Effector memory CD4-positive, alpha-beta T cell (primary cell): ENCODE measurements at regions not wholly inside any gene's neighbourhood (a gene's known extent, or its start where the extent isn't known, plus 50 kb on each side); places are given as distances from the start of the nearest gene placed in this dataset.

Source experiments
- DNase-seq, 3 donors: peaks; one replicate each; pipeline ENCODE4 v3.0.0-alpha.2; 2020
- H3K27ac ChIP-seq: 2 replicates; pipeline ENCODE4 v1.7.0; 2013; ENCODE audit warnings: mild to moderate bottlenecking, low read length, moderate library complexity; ENCODE audit not compliant: insufficient read depth, poor library complexity, severe bottlenecking
- H3K27me3 ChIP-seq: replicated peaks from 2 replicates; pipeline ENCODE4 v1.7.0; 2013; ENCODE audit warnings: mild to moderate bottlenecking, low read length; ENCODE audit not compliant: insufficient read depth, control insufficient read depth, poor library complexity, severe bottlenecking
- H3K36me3 ChIP-seq: 2 replicates; pipeline ENCODE4 v1.7.0; 2013; ENCODE audit warnings: mild to moderate bottlenecking, low read length, moderate library complexity; ENCODE audit not compliant: control insufficient read depth, insufficient read depth
- H3K4me1 ChIP-seq: 2 replicates; pipeline ENCODE4 v1.7.0; 2013; ENCODE audit warnings: low read length, mild to moderate bottlenecking; ENCODE audit not compliant: control insufficient read depth, insufficient read depth, poor library complexity, severe bottlenecking
- H3K4me3 ChIP-seq: 2 replicates; pipeline ENCODE4 v1.7.0; 2013; ENCODE audit warnings: low read length, low read depth, mild to moderate bottlenecking; ENCODE audit not compliant: insufficient read depth, poor library complexity, severe bottlenecking
- H3K9me3 ChIP-seq: 2 replicates; pipeline ENCODE4 v1.7.0; 2013; ENCODE audit warnings: mild to moderate bottlenecking, low read length, moderate library complexity; ENCODE audit not compliant: control insufficient read depth

DNA sequence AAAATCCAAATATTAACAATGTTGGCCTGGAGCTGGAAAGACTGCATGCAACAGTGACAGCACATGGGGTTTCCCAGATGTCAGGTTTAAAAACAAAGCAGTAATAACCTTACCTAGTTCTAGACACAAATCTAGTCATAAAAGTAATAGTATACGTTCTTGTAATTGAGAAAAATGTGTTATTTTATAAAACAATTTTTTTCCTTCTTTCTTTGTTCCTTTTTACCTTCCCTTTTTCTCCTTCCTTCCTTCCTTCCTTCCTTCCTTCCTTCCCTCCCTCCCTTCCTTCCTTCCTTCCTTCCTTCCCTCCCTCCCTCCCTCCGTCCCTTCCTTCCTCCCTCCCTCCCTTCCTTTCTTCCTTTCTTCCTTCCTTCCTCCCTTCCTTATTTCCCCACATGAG, 242.7 kb upstream of the PDE10A start:
- DNase-seq = no peak
- Histone ChIP-seq H3K4me3 (no peak overlapping the region), H3K4me1 (no peaks in the 10 kb centered on the region)

GRCh38 chr6:165900970-165901369, 237.9 kb upstream of the PDE10A start:
- no peaks in the 10 kb centered on the region for H3K4me1 ChIP-seq
- no peaks in the 10 kb centered on the region for H3K36me3 ChIP-seq
- H3K4me3 ChIP-seq = no peak overlapping the region
- peaks cover 2% of the 10 kb centered on the region for H3K27me3 ChIP-seq
- DNase-seq = no peak
- no peak overlapping the region for H3K27ac ChIP-seq
- H3K9me3 ChIP-seq = no peaks in the 10 kb centered on the region

More for the DNA sequence above, 242.7 kb upstream of the PDE10A start:
- no peaks in the 10 kb centered on the region for H3K36me3 ChIP-seq
- peaks cover 2% of the 10 kb centered on the region for H3K27me3 ChIP-seq
- H3K27ac ChIP-seq = no peak overlapping the region
- no peaks in the 10 kb centered on the region for H3K9me3 ChIP-seq

GRCh38 chr6:165899611-165900010, 236.6 kb upstream of the PDE10A start:
- Histone ChIP-seq H3K4me1 (no peaks in the 10 kb centered on the region), H3K36me3 (no peaks in the 10 kb centered on the region), H3K9me3 (no peaks in the 10 kb centered on the region), H3K4me3 (no peak overlapping the region), H3K27ac (no peak overlapping the region), H3K27me3 (peaks cover 2% of the 10 kb centered on the region)
- DNase-seq = no peak

GRCh38 chr6:165895421-165896165, 232.6 kb upstream of the PDE10A start:
- DNase-seq = no peak
- no peaks in the 10 kb centered on the region for H3K9me3 ChIP-seq
- no peaks in the 10 kb centered on the region for H3K36me3 ChIP-seq
- H3K27me3 ChIP-seq = no peaks in the 10 kb centered on the region
- no peak overlapping the region for H3K4me3 ChIP-seq
- no peaks in the 10 kb centered on the region for H3K4me1 ChIP-seq
- no peak overlapping the region for H3K27ac ChIP-seq

DNA sequence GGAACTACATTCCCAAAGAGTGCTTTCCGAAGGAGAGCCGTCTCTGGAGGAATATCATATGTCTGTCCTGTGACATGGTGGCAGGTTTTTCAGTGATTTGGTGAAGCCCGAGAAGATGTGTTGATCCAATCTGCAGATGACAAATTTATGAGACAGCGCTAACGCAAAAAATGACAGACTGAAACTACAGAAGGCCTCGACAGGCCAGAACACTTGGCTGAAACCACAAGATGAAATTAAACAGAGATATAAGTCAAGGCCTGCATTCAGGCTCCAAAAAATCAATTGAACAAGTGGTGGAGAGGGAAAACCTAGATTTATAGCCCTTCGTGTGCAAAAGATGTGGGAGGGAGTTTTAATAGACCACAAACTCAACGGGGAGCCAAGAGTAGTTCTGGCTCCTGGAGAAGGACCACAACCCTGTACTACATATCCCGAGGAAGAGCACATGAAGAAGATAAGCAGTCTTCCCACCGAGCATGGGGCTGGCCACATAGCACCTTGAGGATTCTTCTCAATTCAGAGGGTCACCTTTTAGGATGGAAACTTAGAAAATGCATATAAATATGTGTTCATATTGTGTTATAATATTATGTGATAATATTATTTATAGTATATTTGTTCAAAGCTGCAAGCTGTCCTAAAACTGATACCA, 231.3 kb upstream of the PDE10A start:
- Histone ChIP-seq H3K27ac (no peak overlapping the region), H3K4me3 (no peak overlapping the region), H3K36me3 (no peaks in the 10 kb centered on the region), H3K9me3 (no peaks in the 10 kb centered on the region), H3K27me3 (no peaks in the 10 kb centered on the region), H3K4me1 (no peaks in the 10 kb centered on the region)
- no peak for DNase-seq

GRCh38 chr6:165893431-165893830, 230.4 kb upstream of the PDE10A start:
- no peak for DNase-seq
- Histone ChIP-seq H3K4me3 (no peak overlapping the region), H3K27me3 (no peaks in the 10 kb centered on the region), H3K27ac (no peak overlapping the region), H3K36me3 (no peaks in the 10 kb centered on the region), H3K9me3 (no peaks in the 10 kb centered on the region), H3K4me1 (no peaks in the 10 kb centered on the region)

- no peaks in the 10 kb centered on the region for H3K27me3 ChIP-seq
- no peaks in the 10 kb centered on the region for H3K9me3 ChIP-seq
- no peak for DNase-seq
- no peak overlapping the region for H3K4me3 ChIP-seq
- H3K36me3 ChIP-seq = no peaks in the 10 kb centered on the region
- no peak overlapping the region for H3K27ac ChIP-seq
- no peaks in the 10 kb centered on the region for H3K4me1 ChIP-seq
Observed at GRCh38 chr6:165891320-165891719, 228.3 kb upstream of the PDE10A start.

- no peak for DNase-seq
- Histone ChIP-seq H3K27me3 (no peaks in the 10 kb centered on the region), H3K27ac (no peak overlapping the region), H3K4me1 (no peaks in the 10 kb centered on the region), H3K9me3 (no peaks in the 10 kb centered on the region), H3K4me3 (no peak overlapping the region), H3K36me3 (no peaks in the 10 kb centered on the region)
Observed at GRCh38 chr6:165890404-165890735, 227.3 kb upstream of the PDE10A start.

DNA sequence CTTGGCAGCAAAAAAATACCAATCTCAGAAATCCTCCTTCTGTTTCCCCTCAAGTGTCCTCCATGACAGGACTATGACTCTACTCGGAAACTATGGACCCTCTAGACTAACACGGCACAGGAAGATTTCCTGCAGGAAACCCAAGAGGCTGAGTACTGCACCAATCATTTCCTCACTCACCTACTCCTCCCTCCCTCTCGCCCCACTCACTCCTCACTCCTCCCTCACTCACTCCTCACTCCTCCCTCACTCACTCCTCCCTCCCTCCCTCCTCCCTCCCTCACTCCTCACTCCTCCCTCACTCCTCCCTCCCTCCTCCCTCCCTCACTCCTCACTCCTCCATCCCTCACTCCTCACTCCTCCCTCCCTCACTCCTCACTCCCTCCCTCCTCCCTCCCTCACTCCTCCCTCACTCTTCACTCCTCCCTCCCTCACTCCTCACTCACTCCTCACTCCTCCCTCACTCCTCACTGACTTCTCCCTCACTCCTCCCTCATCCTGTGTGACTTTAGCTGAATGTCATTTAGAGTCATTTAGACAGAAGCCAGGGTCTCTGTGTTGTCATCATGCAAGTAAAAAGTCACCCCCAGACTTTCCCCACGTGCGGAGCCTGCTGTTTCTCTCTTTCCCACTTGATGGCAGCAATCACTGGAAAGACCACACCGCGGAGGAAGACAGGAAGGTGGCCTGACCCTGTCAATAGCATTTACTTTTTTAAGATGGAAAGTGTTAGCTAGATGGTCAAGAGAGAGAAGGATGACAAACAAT, 226.8 kb upstream of the PDE10A start:
- Histone ChIP-seq H3K4me1 (no peaks in the 10 kb centered on the region), H3K9me3 (no peaks in the 10 kb centered on the region), H3K36me3 (no peaks in the 10 kb centered on the region), H3K27me3 (no peaks in the 10 kb centered on the region), H3K27ac (no peak overlapping the region), H3K4me3 (no peak overlapping the region)
- no peak for DNase-seq

DNA sequence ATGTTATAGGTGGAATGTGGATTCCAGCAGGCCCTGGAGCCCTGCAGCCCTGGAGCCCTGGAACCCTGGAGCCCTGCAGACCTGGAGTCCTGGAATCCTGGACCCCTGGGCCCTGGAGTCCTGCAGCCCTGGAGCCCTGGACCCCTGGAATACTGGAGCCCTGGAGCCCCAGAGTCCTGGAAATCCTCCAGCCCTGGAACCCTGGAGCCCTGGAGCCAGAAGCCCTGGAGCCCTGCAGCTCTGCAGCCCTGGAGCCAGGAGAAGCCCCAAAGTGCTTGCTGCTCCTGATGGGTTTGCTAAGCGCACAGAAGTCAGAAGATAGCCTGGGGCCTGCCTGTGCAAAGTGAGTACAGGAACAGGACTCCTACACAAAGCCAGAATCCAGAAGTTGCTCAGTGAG, 223.1 kb upstream of the PDE10A start:
- Histone ChIP-seq H3K9me3 (no peaks in the 10 kb centered on the region), H3K4me3 (no peak overlapping the region), H3K36me3 (no peaks in the 10 kb centered on the region), H3K27me3 (no peaks in the 10 kb centered on the region), H3K27ac (no peak overlapping the region), H3K4me1 (no peaks in the 10 kb centered on the region)
- no peak for DNase-seq
